ENCODE measurements at regions not wholly inside any gene's neighbourhood (a gene's known extent, or its start where the extent isn't known, plus 50 kb on each side); places are given as distances from the start of the nearest gene placed in this dataset.

GRCh38 chr3:124587053-124587408 is 143.2 kb upstream of the UMPS start:
- Histone ChIP-seq H3K9ac (ENCODE audit: insufficient read depth, low read depth, low read length) (0 out of 2 replicates have a peak overlapping the region, but pooled peaks have one; percentile 83), H3K79me2 (ENCODE audit: insufficient read depth, low read length) (peaks cover 42% of the 10 kb centered on the region), H3K36me3 (replicated peaks in 1 of 2; ENCODE audit: control insufficient read depth in 1 of 2, insufficient read depth in 2 of 2, low read length in 2 of 2) (no peaks in the 10 kb centered on the region), H3K27ac (ENCODE audit: extremely low read length, insufficient read depth, low read length) (no peak overlapping the region), H2AFZ (ENCODE audit: low read length) (no peak overlapping the region), H3K27me3 (ENCODE audit: control insufficient read depth in 1 of 2, insufficient read depth in 2 of 2, low read length in 2 of 2) (no peaks in the 10 kb centered on the region; a peak in 1 of 5 replicates), H3K4me2 (ENCODE audit: low read depth, low read length) (peak overlapping the region; percentile 94), H3K4me1 (ENCODE audit: insufficient read depth, low read length) (peaks cover 63% of the 10 kb centered on the region), H4K20me1 (ENCODE audit: insufficient read depth, low read length) (no peaks in the 10 kb centered on the region), H3K4me3 (replicated peaks in 1 of 3; ENCODE audit: insufficient read depth in 1 of 3, low read depth in 2 of 3, low read length in 3 of 3) (peak overlapping the region; percentile 73 to 89 (median 80)), H3K9me3 (ENCODE audit: low read length) (no peaks in the 10 kb centered on the region)
- BruUV-seq (replicated peaks): no TSS peak
- WGBS (ENCODE audit: low lambda C conversion rate): 76% methylated on average over 3 of the region's 3 CpGs
- in situ Hi-C loops (cut with HindIII; ENCODE audit: extremely low pct_ligation_motif_present, low pct_unique_long_range_greater_than_20kb) (loop anchor here (5.0 kb wide), 1 partner anchor 35 kb away; no protein-coding TSS in a partner anchor), intact Hi-C loops (cut with micrococcal nuclease; ENCODE audit: unreplicated experiment) (loop anchor here (5.0 kb wide), 1 partner anchor 50 kb away; no protein-coding TSS in a partner anchor)
- TF ChIP-seq, protein P1, sequence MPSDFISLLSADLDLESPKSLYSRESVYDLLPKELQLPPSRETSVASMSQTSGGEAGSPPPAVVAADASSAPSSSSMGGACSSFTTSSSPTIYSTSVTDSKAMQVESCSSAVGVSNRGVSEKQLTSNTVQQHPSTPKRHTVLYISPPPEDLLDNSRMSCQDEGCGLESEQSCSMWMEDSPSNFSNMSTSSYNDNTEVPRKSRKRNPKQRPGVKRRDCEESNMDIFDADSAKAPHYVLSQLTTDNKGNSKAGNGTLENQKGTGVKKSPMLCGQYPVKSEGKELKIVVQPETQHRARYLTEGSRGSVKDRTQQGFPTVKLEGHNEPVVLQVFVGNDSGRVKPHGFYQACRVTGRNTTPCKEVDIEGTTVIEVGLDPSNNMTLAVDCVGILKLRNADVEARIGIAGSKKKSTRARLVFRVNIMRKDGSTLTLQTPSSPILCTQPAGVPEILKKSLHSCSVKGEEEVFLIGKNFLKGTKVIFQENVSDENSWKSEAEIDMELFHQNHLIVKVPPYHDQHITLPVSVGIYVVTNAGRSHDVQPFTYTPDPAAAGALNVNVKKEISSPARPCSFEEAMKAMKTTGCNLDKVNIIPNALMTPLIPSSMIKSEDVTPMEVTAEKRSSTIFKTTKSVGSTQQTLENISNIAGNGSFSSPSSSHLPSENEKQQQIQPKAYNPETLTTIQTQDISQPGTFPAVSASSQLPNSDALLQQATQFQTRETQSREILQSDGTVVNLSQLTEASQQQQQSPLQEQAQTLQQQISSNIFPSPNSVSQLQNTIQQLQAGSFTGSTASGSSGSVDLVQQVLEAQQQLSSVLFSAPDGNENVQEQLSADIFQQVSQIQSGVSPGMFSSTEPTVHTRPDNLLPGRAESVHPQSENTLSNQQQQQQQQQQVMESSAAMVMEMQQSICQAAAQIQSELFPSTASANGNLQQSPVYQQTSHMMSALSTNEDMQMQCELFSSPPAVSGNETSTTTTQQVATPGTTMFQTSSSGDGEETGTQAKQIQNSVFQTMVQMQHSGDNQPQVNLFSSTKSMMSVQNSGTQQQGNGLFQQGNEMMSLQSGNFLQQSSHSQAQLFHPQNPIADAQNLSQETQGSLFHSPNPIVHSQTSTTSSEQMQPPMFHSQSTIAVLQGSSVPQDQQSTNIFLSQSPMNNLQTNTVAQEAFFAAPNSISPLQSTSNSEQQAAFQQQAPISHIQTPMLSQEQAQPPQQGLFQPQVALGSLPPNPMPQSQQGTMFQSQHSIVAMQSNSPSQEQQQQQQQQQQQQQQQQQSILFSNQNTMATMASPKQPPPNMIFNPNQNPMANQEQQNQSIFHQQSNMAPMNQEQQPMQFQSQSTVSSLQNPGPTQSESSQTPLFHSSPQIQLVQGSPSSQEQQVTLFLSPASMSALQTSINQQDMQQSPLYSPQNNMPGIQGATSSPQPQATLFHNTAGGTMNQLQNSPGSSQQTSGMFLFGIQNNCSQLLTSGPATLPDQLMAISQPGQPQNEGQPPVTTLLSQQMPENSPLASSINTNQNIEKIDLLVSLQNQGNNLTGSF (CRISPR knock-in tag; IDR thresholded peaks at IDR 0.05): no peak
- no peak for TF ChIP-seq SMARCE1 (IDR thresholded peaks at IDR 0.05; ENCODE audit: borderline replicate concordance)
- TF ChIP-seq CEBPG (CRISPR knock-in tag; IDR thresholded peaks at IDR 0.05): peak; percentile 68; the same call in 1 of the 2 replicates
- 0 out of 2 replicates have a peak, but pooled peaks have one; percentile 9 for TF ChIP-seq PHF21A (CRISPR knock-in tag; IDR thresholded peaks at IDR 0.05)
- TF ChIP-seq ZNF749 (CRISPR knock-in tag; IDR thresholded peaks at IDR 0.05; ENCODE audit: borderline replicate concordance): no peak
- 0 out of 4 replicates have a peak, but pooled peaks of 1 of the 2 experiments have one; percentile 15 for TF ChIP-seq KLF16 (CRISPR knock-in tag; IDR thresholded peaks at IDR 0.05)
- ATAC-seq: no peak
- no peak for FAIRE-seq
- ChIA-PET POLR2A (interaction anchor here (1.3 kb wide), 1 partner anchor 48 kb away, joined by 4 read pairs; no protein-coding TSS in a partner anchor), CTCF (ENCODE audit: low intra/inter-chr PET ratio, low total read pairs) (no interaction called here)
- DNase-seq (ENCODE audit: low spot score): no peak

All from HepG2 (cell line).